ENCODE measurements at regions not wholly inside any gene's neighbourhood (a gene's known extent, or its start where the extent isn't known, plus 50 kb on each side); places are given as distances from the start of the nearest gene placed in this dataset.

DNA sequence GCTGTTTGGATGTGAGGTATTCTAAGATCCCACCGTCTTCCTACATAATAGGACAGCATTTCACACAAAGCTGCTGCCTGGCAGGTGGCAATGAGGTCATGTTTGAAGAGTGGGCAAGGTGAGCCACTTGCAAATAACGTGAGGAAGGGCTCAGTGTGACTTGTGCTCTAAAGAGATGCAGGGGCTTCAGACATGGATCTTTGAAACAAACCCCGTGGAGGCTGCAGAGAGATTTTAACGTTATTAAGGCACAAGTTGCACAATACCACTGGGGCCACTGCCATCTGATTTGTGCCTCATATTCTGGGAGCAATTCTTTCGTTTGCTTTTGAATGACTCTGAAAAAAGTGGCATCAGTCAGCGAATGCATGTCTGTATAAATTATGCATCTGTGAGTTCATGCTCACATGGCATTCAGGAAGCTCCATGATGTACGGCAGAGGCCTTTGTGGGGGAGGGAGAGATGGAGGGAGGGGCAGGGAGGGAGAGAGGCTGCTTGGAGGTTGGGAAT lies 362.0 kb downstream of the SOX11 start:
- ChIA-PET POLR2A (ENCODE audit: unreplicated experiment) (no interaction called here), CTCF (no interaction called here)
- BruUV-seq (replicated peaks), result no TSS peak
- H4K20me1 ChIP-seq (ENCODE audit: insufficient read depth), result no peaks in the 10 kb centered on the region
- no peaks in the 10 kb centered on the region for H3K36me3 ChIP-seq (ENCODE audit: low read depth)
- peaks cover 30% of the 10 kb centered on the region; the same call in 1 of the 2 replicates for H3K27me3 ChIP-seq (ENCODE audit: insufficient read depth, low read depth)
- no peak overlapping the region for H3K4me3 ChIP-seq
- H3K79me2 ChIP-seq (ENCODE audit: low read depth), result no peaks in the 10 kb centered on the region
- no peaks in the 10 kb centered on the region for H3K9me3 ChIP-seq (ENCODE audit: insufficient read depth, low read depth)
- H3K27ac ChIP-seq, result no peak overlapping the region
- no peak for TF ChIP-seq EZH2 (IDR thresholded peaks at IDR 0.05; ENCODE audit: low read depth)
- TF ChIP-seq, protein P1, sequence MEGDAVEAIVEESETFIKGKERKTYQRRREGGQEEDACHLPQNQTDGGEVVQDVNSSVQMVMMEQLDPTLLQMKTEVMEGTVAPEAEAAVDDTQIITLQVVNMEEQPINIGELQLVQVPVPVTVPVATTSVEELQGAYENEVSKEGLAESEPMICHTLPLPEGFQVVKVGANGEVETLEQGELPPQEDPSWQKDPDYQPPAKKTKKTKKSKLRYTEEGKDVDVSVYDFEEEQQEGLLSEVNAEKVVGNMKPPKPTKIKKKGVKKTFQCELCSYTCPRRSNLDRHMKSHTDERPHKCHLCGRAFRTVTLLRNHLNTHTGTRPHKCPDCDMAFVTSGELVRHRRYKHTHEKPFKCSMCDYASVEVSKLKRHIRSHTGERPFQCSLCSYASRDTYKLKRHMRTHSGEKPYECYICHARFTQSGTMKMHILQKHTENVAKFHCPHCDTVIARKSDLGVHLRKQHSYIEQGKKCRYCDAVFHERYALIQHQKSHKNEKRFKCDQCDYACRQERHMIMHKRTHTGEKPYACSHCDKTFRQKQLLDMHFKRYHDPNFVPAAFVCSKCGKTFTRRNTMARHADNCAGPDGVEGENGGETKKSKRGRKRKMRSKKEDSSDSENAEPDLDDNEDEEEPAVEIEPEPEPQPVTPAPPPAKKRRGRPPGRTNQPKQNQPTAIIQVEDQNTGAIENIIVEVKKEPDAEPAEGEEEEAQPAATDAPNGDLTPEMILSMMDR (conservative IDR thresholded peaks at IDR 0.05), result no peak
- H2AFZ ChIP-seq, result no peak overlapping the region
- no peaks in the 10 kb centered on the region for H3K4me1 ChIP-seq (replicated peaks; ENCODE audit: insufficient read depth)
- no peaks in the 10 kb centered on the region for H3F3A ChIP-seq (ENCODE audit: insufficient read depth, low read depth)
- no peak for DNase-seq
- intact Hi-C loops (cut with micrococcal nuclease; ENCODE audit: unreplicated experiment), result no loop called here
- H3K9me2 ChIP-seq (ENCODE audit: insufficient read depth), result no peaks in the 10 kb centered on the region
- H3K4me2 ChIP-seq, result no peak overlapping the region

DNA sequence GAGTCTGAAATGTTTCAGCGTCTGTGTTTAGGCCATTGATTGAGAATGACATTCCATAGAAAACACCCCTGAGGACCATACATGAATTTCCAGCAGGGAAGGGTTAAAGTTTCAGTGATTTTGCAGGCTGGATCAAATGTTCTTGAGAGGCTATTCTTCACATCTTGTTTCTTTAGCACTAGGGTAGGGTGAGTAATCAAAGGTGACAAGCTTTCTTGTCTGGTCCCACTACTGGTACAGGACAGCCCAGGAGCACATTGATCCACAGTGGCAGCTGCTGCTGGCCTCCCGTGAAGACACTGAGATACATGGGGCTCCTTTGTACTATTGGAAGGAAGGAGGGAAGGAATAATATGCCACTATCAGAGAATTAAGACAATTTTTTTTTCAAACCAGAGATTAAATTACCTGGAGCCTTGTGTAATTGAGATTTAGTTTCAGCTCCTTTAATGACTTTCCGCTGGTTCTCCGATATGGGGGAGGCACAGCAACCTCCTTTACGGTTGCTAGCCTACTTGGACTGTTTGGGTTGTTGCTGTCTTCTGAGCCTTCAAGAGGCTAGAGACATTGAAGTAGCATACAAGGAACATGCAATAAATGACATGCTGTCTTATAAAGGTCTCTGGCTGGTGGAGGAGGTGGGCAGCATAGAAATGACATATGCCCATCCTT lies 368.9 kb downstream of the SOX11 start:
- no peak overlapping the region for H3K27ac ChIP-seq
- no peaks in the 10 kb centered on the region for H3K9me3 ChIP-seq (ENCODE audit: insufficient read depth, low read depth)
- DNase-seq, result no peak
- H3K9me2 ChIP-seq (ENCODE audit: insufficient read depth), result no peaks in the 10 kb centered on the region
- CTCF ChIA-PET, result no interaction called here
- H3K36me3 ChIP-seq (ENCODE audit: low read depth), result no peaks in the 10 kb centered on the region
- intact Hi-C loops (cut with micrococcal nuclease; ENCODE audit: unreplicated experiment), result no loop called here
- TF ChIP-seq, protein P1 (conservative IDR thresholded peaks at IDR 0.05), result no peak
- TF ChIP-seq EZH2 (IDR thresholded peaks at IDR 0.05; ENCODE audit: low read depth), result no peak
- no TSS peak for BruUV-seq (replicated peaks)
- POLR2A ChIA-PET (ENCODE audit: unreplicated experiment), result no interaction called here
- no peaks in the 10 kb centered on the region for H4K20me1 ChIP-seq (ENCODE audit: insufficient read depth)
- H3K4me1 ChIP-seq (replicated peaks; ENCODE audit: insufficient read depth), result no peaks in the 10 kb centered on the region
- H3K27me3 ChIP-seq (ENCODE audit: insufficient read depth, low read depth), result 0 out of 2 replicates have a peak, but pooled peaks cover 7% of the 10 kb centered on the region
- no peaks in the 10 kb centered on the region for H3K79me2 ChIP-seq (ENCODE audit: low read depth)
- no peak overlapping the region for H2AFZ ChIP-seq
- no peak overlapping the region for H3K4me2 ChIP-seq
- H3K4me3 ChIP-seq, result no peak overlapping the region
- no peaks in the 10 kb centered on the region for H3F3A ChIP-seq (ENCODE audit: insufficient read depth, low read depth)

DNA sequence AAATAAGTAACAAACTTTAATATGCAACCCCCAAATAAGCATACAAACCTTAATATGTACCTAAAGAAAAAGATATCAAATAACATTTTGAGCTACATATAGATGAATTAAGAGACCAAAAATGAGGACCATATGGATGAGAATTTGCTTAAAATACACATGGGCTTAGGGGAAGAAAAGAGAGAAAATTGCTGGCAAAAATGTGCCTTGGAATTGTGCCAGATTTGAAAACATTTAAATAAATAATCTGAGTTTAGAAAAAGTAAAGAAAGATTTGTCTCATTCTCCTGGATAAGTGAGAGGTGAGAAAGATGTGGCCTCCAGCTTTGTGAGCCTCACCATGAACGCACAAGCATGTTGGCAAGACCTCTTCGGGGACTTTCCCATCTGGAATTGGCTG lies 372.6 kb downstream of the SOX11 start:
- no peaks in the 10 kb centered on the region for H3K36me3 ChIP-seq (ENCODE audit: low read depth)
- H3K4me2 ChIP-seq, result peak overlapping the region; percentile 36; the same call in 1 of the 2 replicates
- no peak for TF ChIP-seq EZH2 (IDR thresholded peaks at IDR 0.05; ENCODE audit: low read depth)
- TF ChIP-seq, protein P1 (conservative IDR thresholded peaks at IDR 0.05), result no peak
- no peak overlapping the region for H3K27ac ChIP-seq
- no peaks in the 10 kb centered on the region for H3F3A ChIP-seq (ENCODE audit: insufficient read depth, low read depth)
- H3K79me2 ChIP-seq (ENCODE audit: low read depth), result no peaks in the 10 kb centered on the region
- intact Hi-C loops (cut with micrococcal nuclease; ENCODE audit: unreplicated experiment), result no loop called here
- ChIA-PET POLR2A (ENCODE audit: unreplicated experiment) (no interaction called here), CTCF (no interaction called here)
- no peaks in the 10 kb centered on the region for H4K20me1 ChIP-seq (ENCODE audit: insufficient read depth)
- no peaks in the 10 kb centered on the region for H3K9me2 ChIP-seq (ENCODE audit: insufficient read depth)
- H2AFZ ChIP-seq, result no peak overlapping the region
- no peak overlapping the region for H3K4me3 ChIP-seq
- BruUV-seq (replicated peaks), result no TSS peak
- H3K9me3 ChIP-seq (ENCODE audit: insufficient read depth, low read depth), result no peaks in the 10 kb centered on the region
- peaks cover 26% of the 10 kb centered on the region; the same call in 1 of the 2 replicates for H3K27me3 ChIP-seq (ENCODE audit: insufficient read depth, low read depth)
- no peaks in the 10 kb centered on the region for H3K4me1 ChIP-seq (replicated peaks; ENCODE audit: insufficient read depth)
- DNase-seq, result no peak

Measured in PC-9 (cell line).